IMR-90 (cell line): ENCODE measurements at regions not wholly inside any gene's neighbourhood (a gene's known extent, or its start where the extent isn't known, plus 50 kb on each side); places are given as distances from the start of the nearest gene placed in this dataset.

Experiments used
- ATAC-seq: fragments of 200-7000 bp; cut with Tn5 transposase; 2 replicates; pipeline ENCODE4 v1.9.1; 2020; ENCODE audit warnings: low read depth, mild to moderate bottlenecking, moderate library complexity
- BruUV-seq: library from RNA; stranded (reverse); fragments of 400-500 nt; replicated peaks from 2 replicates; lab custom pipeline; 2021; lab: Mats Ljungman, UMichigan
- CTCF ChIA-PET: fragments of 300-600 bp; formaldehyde crosslinking; extraction: SDS; loops from one replicate; lab custom pipeline; 2021; ENCODE audit warnings: antibody characterized with exemption; lab: Yijun Ruan, JAX
- POLR2A ChIA-PET: fragments of 300-600 bp; sonication (Branson Sonifier 250); formaldehyde crosslinking; loops from one replicate; lab custom pipeline; 2022; ENCODE audit warnings: antibody characterized with exemption; ENCODE audit not compliant: unreplicated experiment; lab: Charles Lee
- DNase-seq: peaks from one replicate; pipeline ENCODE4 v3.0.0; 2013
- H2AFZ ChIP-seq: replicated peaks from 2 replicates; pipeline ENCODE3; 2013; ENCODE audit warnings: low read length, mild to moderate bottlenecking; ENCODE audit not compliant: poor library complexity
- H2AK5ac ChIP-seq: 2 replicates; pipeline ENCODE4 v1.6.1; 2013; ENCODE audit warnings: low read depth, low read length, inconsistent platforms
- H2AK9ac ChIP-seq: replicated peaks from 2 replicates; pipeline ENCODE3; 2013; ENCODE audit warnings: mild to moderate bottlenecking, low read depth, low read length, moderate library complexity; ENCODE audit not compliant: poor library complexity
- H2BK120ac ChIP-seq: 2 replicates; pipeline ENCODE4 v1.6.1; 2013; ENCODE audit warnings: low read depth, low read length, inconsistent platforms
- H2BK15ac ChIP-seq: 3 replicates; pipeline ENCODE4 v1.6.1; 2013; ENCODE audit warnings: low read depth, low read length, inconsistent platforms
- H2BK20ac ChIP-seq: 2 replicates; pipeline ENCODE4 v1.6.1; 2013; ENCODE audit warnings: low read depth, mild to moderate bottlenecking, inconsistent platforms, low read length, moderate library complexity
- H2BK5ac ChIP-seq: 2 replicates; pipeline ENCODE4 v1.6.1; 2013; ENCODE audit warnings: mild to moderate bottlenecking, low read depth, low read length, inconsistent platforms; ENCODE audit not compliant: poor library complexity, severe bottlenecking
- H3K14ac ChIP-seq: replicated peaks from 2 replicates; pipeline ENCODE4 v1.6.1; 2013; ENCODE audit warnings: low read depth, low read length, inconsistent platforms
- H3K18ac ChIP-seq: 2 replicates; pipeline ENCODE4 v1.6.1; 2013; ENCODE audit warnings: low read depth, low read length, control low read depth
- H3K23ac ChIP-seq: 2 replicates; pipeline ENCODE4 v1.6.1; 2013; ENCODE audit warnings: low read depth, low read length, inconsistent platforms
- H3K27ac ChIP-seq: 2 replicates; pipeline ENCODE4 v1.5.1; 2013; ENCODE audit warnings: mild to moderate bottlenecking, control low read depth, low read length; ENCODE audit not compliant: insufficient read depth
- H3K27me3 ChIP-seq: 2 replicates; pipeline ENCODE4 v1.6.1; 2013; ENCODE audit warnings: low read length; ENCODE audit not compliant: control insufficient read depth, insufficient read depth
- H3K36me3 ChIP-seq: 2 replicates; pipeline ENCODE4 v1.6.1; 2013; ENCODE audit warnings: low read length, mixed read lengths; ENCODE audit not compliant: control insufficient read depth, insufficient read depth
- H3K4ac ChIP-seq: 2 replicates; pipeline ENCODE4 v1.6.1; 2013; ENCODE audit warnings: low read depth, low read length, inconsistent platforms
- H3K4me1 ChIP-seq: 2 replicates; pipeline ENCODE4 v1.6.1; 2013; ENCODE audit warnings: low read length, mixed read lengths; ENCODE audit not compliant: control insufficient read depth, insufficient read depth
- H3K4me2 ChIP-seq: 2 replicates; pipeline ENCODE4 v1.6.1; 2013; ENCODE audit warnings: low read depth, mild to moderate bottlenecking, control low read depth, low read length, moderate library complexity
- H3K4me3 ChIP-seq: 2 replicates; pipeline ENCODE4 v1.5.1; 2013; ENCODE audit warnings: low read depth, mild to moderate bottlenecking, control low read depth, low read length, moderate library complexity; ENCODE audit not compliant: insufficient read depth
- H3K56ac ChIP-seq: 2 replicates; pipeline ENCODE4 v1.6.1; 2013; ENCODE audit warnings: low read length, inconsistent platforms; ENCODE audit not compliant: insufficient read depth; ENCODE audit errors: extremely low read depth
- H3K79me1 ChIP-seq, 2 experiments: 2 replicates each; pipeline ENCODE4 v1.6.1; 2013; ENCODE audit warnings: low read length in 2 of 2, inconsistent platforms in 1 of 2, low read depth in 1 of 2
- H3K9ac ChIP-seq: 2 replicates; pipeline ENCODE4 v1.6.1; 2013; ENCODE audit warnings: low read depth, low read length, control low read depth
- H3K9me1 ChIP-seq: 2 replicates; pipeline ENCODE4 v1.6.1; 2013; ENCODE audit warnings: low read length, inconsistent platforms; ENCODE audit not compliant: insufficient read depth
- H3K9me3 ChIP-seq: 2 replicates; pipeline ENCODE4 v1.6.1; 2013; ENCODE audit warnings: low read length; ENCODE audit not compliant: control insufficient read depth, insufficient read depth
- H4K20me1 ChIP-seq: 2 replicates; pipeline ENCODE4 v1.6.1; 2013; ENCODE audit warnings: low read length, inconsistent platforms; ENCODE audit not compliant: insufficient read depth
- H4K5ac ChIP-seq: 2 replicates; pipeline ENCODE4 v1.6.1; 2013; ENCODE audit warnings: mild to moderate bottlenecking, low read depth, low read length, control low read depth
- H4K8ac ChIP-seq, 2 experiments: 2 replicates each; pipeline ENCODE4 v1.6.1; 2013; ENCODE audit warnings: low read depth in 2 of 2, low read length in 2 of 2, control low read depth in 1 of 2, inconsistent platforms in 1 of 2
- H4K91ac ChIP-seq: 2 replicates; pipeline ENCODE4 v1.6.1; 2013; ENCODE audit warnings: low read depth, low read length, inconsistent platforms; ENCODE audit not compliant: insufficient read depth
- CEBPB ChIP-seq: IDR thresholded peaks from 2 replicates; pipeline ENCODE4 v1.6.1; 2012; ENCODE audit warnings: low read depth, low read length, improper control_type of control experiment
- CHD1 ChIP-seq: IDR thresholded peaks from 2 replicates; pipeline ENCODE4 v1.6.1; 2012; ENCODE audit warnings: low read depth, low read length, improper control_type of control experiment
- CTCF ChIP-seq: conservative IDR thresholded peaks from 2 replicates; pipeline ENCODE4 v1.5.1; 2012; ENCODE audit warnings: mild to moderate bottlenecking, low read depth, low read length, improper control_type of control experiment
- ELK1 ChIP-seq: fragments of 150-350 bp; IDR thresholded peaks from 2 replicates; pipeline ENCODE4 v1.6.1; 2016; ENCODE audit warnings: low read depth, mild to moderate bottlenecking, low read length, moderate library complexity, borderline replicate concordance
- FOS ChIP-seq: fragments of 150-350 bp; IDR thresholded peaks from 2 replicates; pipeline ENCODE4 v1.6.1; 2016; ENCODE audit warnings: low read depth, low read length
- MAFK ChIP-seq: IDR thresholded peaks from 2 replicates; pipeline ENCODE4 v1.6.1; 2012; ENCODE audit warnings: low read depth, low read length, improper control_type of control experiment
- MAZ ChIP-seq: IDR thresholded peaks from 2 replicates; pipeline ENCODE4 v1.6.1; 2012; ENCODE audit warnings: low read depth, mild to moderate bottlenecking, low read length, improper control_type of control experiment, moderate library complexity, borderline replicate concordance
- MXI1 ChIP-seq: IDR thresholded peaks from 2 replicates; pipeline ENCODE4 v1.6.1; 2012; ENCODE audit warnings: low read depth, mild to moderate bottlenecking, low read length, moderate library complexity, borderline replicate concordance
- POLR2A ChIP-seq: IDR thresholded peaks from 2 replicates; pipeline ENCODE4 v1.6.1; 2012; ENCODE audit warnings: mild to moderate bottlenecking, low read depth, low read length
- RAD21 ChIP-seq: IDR thresholded peaks from 2 replicates; pipeline ENCODE4 v1.6.1; 2012; ENCODE audit warnings: low read length, improper control_type of control experiment
- RCOR1 ChIP-seq: IDR thresholded peaks from 2 replicates; pipeline ENCODE4 v1.6.1; 2012; ENCODE audit warnings: mild to moderate bottlenecking, low read length, improper control_type of control experiment; ENCODE audit not compliant: insufficient replicate concordance
- RFX5 ChIP-seq: IDR thresholded peaks from 2 replicates; pipeline ENCODE4 v1.8.0; 2012; ENCODE audit warnings: low read depth, mild to moderate bottlenecking, low read length, moderate library complexity
- USF2 ChIP-seq: fragments of 150-350 bp; IDR thresholded peaks from 2 replicates; pipeline ENCODE4 v1.6.1; 2017; ENCODE audit warnings: mild to moderate bottlenecking, antibody characterized with exemption, low read length, low read depth
- WGBS, 2 experiments: methylation state at CpG; one replicate each; pipeline versions ENCODE4 v1.1.5 to v1.1.7; 2013; ENCODE audit warnings: missing lambda C conversion rate in 2 of 2; ENCODE audit not compliant: insufficient read length in 1 of 2; ENCODE audit errors: extremely low coverage in 2 of 2; 5-methylcytosine and 5-hydroxymethylcytosine counted together
- dilution Hi-C: fragments of 300-500 bp; cut with HindIII; formaldehyde crosslinking; loops from one replicate; pipeline ENCODE4 v1.14.3; 2018; ENCODE audit warnings: low sequenced_read_pairs; ENCODE audit not compliant: unreplicated experiment
- in situ Hi-C: fragments of 300-500 bp; cut with MboI; formaldehyde crosslinking; loops from 3 replicates; pipeline ENCODE4 v1.14.3; 2019; ENCODE audit warnings: low sequenced_read_pairs, inconsistent platforms, mixed read lengths
- intact Hi-C: fragments of 100-400 bp; cut with micrococcal nuclease; formaldehyde crosslinking; loops from 2 replicates; pipeline ENCODE4 v1.10.0; 2022

GRCh38 chr5:2249026-2249425 lies 366.3 kb upstream of the IRX4 start:
- 0% methylated on average over 1 of the region's 2 CpGs; no CpG with 5 or more reads in 1 of the 2 experiments for WGBS, 2 experiments
- H3K4me3 ChIP-seq, result no peak overlapping the region
- no peaks in the 10 kb centered on the region for H3K36me3 ChIP-seq
- no peak overlapping the region for H3K9ac ChIP-seq
- H2AK9ac ChIP-seq, result no peak overlapping the region
- H3K9me1 ChIP-seq, result no peaks in the 10 kb centered on the region
- ATAC-seq, result no peak
- H4K8ac ChIP-seq, result no peak overlapping the region
- no peak for DNase-seq
- in situ Hi-C loops (no loop called here), dilution Hi-C loops (no loop called here), intact Hi-C loops (no loop called here)
- H4K5ac ChIP-seq, result no peak overlapping the region
- H4K91ac ChIP-seq, result no peak overlapping the region
- H3K56ac ChIP-seq, result no peak overlapping the region
- H2AK5ac ChIP-seq, result no peak overlapping the region
- H3K4ac ChIP-seq, result no peak overlapping the region
- H3K79me1 ChIP-seq, result no peaks in the 10 kb centered on the region
- H3K4me2 ChIP-seq, result no peak overlapping the region
- H2BK20ac ChIP-seq, result no peak overlapping the region
- no peak overlapping the region for H2BK5ac ChIP-seq
- no peaks in the 10 kb centered on the region for H3K27me3 ChIP-seq
- H2BK120ac ChIP-seq, result no peak overlapping the region
- no peaks in the 10 kb centered on the region for H3K4me1 ChIP-seq
- H3K27ac ChIP-seq, result no peak overlapping the region
- CTCF ChIA-PET, result no interaction called here
- H3K23ac ChIP-seq, result no peak overlapping the region
- TF ChIP-seq CTCF (no peak), MAZ (no peak), RAD21 (no peak), USF2 (no peak), ELK1 (no peak), RFX5 (no peak), FOS (no peak), MAFK (no peak), POLR2A (no peak), MXI1 (no peak), RCOR1 (no peak), CEBPB (no peak), CHD1 (no peak)
- H3K14ac ChIP-seq, result no peak overlapping the region
- H2AFZ ChIP-seq, result no peak overlapping the region
- H2BK15ac ChIP-seq, result no peak overlapping the region
- H3K18ac ChIP-seq, result no peak overlapping the region
- no TSS peak for BruUV-seq
- no peaks in the 10 kb centered on the region for H4K20me1 ChIP-seq
- H3K9me3 ChIP-seq, result peaks cover 26% of the 10 kb centered on the region
- POLR2A ChIA-PET, result no interaction called here
